CD4-positive, alpha-beta T cell treated with Interferon alpha-2 for 1 hour (primary cell): ENCODE measurements at regions not wholly inside any gene's neighbourhood (a gene's known extent, or its start where the extent isn't known, plus 50 kb on each side); places are given as distances from the start of the nearest gene placed in this dataset.

ENCODE experiments used
- DNase-seq, 2 donors: peaks; one replicate each; pipeline ENCODE4 v3.0.0-alpha.2; 2020 to 2022

DNA sequence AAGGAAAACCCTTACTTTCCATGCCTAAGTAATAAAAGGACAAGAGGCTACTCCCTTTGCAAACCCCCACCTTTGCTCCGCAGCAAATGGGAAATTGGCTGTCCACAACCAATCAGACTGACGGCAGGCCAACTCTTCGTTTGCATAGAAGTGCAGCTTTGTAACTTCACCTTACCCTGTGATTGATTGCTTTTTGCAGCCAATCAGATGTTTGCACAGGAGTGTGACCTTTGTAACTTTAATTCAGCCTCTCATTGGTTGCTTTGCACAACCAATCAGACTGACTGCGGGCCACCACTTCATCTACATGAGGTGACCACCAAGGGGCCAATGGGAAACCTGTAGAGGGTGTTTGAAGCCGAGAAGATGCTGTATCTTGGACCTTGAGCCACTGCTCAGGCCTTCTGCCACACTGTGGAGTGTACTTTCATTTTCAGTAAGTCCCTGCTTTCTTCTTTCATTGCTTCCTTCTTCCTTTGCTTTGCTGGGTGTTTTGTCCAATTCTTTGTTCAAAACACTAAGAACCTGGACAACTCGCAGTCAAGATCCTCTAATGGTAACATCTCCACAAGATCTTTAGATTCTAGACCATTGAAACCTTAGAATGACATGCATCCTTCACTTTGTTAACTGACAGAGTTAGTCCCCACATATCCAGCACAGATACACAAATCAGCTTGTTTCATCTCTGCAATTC, 51.3 kb upstream of the FREM1 start:
- DNase-seq, result no peak

DNA sequence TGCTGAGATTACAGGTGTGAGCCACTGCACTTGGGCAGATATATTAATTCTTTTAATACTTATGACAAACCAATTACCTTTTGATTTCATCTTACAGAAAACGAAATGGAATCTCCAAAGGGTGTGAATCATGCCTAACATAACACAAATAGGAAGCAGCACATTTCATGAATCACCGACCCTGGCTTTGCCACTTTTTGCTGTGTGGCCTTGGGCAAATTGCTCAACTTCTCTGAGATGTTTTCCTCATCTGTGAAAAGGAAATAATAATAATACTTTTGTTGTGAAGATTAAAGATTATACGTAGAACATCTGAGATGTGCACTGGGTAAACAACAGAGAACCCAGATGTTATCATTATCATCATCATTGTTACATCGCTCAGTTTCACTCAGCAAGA, 50.7 kb upstream of the FREM1 start:
- DNase-seq, result no peak
